ENCODE measurements at regions not wholly inside any gene's neighbourhood (a gene's known extent, or its start where the extent isn't known, plus 50 kb on each side); places are given as distances from the start of the nearest gene placed in this dataset.

DNA sequence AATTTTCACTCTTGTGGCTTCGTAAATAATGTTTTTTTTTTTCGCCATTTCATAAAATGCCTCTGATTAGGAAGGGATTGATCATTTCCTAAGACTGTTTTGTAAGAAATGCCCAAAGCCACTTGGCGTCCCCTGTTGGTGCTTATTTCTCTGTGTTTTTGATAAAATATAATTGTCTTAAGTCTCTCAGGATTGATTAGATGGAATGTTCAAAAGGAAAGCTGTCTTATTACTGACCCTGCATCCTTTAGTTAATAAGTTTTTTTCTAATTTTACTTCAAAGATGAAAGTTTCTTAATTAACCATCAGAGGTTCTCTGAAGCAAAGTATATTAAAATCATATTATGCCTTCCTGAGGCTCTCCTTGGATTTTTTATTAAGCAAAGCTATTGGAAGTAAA, 624.3 kb upstream of the TENM4 start:
- TF ChIP-seq, protein P1, sequence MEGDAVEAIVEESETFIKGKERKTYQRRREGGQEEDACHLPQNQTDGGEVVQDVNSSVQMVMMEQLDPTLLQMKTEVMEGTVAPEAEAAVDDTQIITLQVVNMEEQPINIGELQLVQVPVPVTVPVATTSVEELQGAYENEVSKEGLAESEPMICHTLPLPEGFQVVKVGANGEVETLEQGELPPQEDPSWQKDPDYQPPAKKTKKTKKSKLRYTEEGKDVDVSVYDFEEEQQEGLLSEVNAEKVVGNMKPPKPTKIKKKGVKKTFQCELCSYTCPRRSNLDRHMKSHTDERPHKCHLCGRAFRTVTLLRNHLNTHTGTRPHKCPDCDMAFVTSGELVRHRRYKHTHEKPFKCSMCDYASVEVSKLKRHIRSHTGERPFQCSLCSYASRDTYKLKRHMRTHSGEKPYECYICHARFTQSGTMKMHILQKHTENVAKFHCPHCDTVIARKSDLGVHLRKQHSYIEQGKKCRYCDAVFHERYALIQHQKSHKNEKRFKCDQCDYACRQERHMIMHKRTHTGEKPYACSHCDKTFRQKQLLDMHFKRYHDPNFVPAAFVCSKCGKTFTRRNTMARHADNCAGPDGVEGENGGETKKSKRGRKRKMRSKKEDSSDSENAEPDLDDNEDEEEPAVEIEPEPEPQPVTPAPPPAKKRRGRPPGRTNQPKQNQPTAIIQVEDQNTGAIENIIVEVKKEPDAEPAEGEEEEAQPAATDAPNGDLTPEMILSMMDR (IDR thresholded peaks at IDR 0.05): no peak
- TF ChIP-seq POLR2A (IDR thresholded peaks at IDR 0.05): no peak
